CD4-positive, alpha-beta T cell (primary cell): ENCODE measurements at regions not wholly inside any gene's neighbourhood (a gene's known extent, or its start where the extent isn't known, plus 50 kb on each side); places are given as distances from the start of the nearest gene placed in this dataset.

ENCODE experiments used
- ATAC-seq: fragments of 200-7000 bp; cut with Tn5 transposase; one replicate; pipeline ENCODE4 v1.10.0; 2022; ENCODE audit warnings: mild to moderate bottlenecking; ENCODE audit not compliant: poor library complexity
- CTCF ChIA-PET: fragments of 350-600 bp; sonication (Branson Sonifier 250); formaldehyde crosslinking; loops from one replicate; lab custom pipeline; 2021; ENCODE audit warnings: antibody characterized with exemption, inconsistent platforms; lab: Charles Lee
- POLR2A ChIA-PET: fragments of 350-600 bp; sonication (Branson Sonifier 250); formaldehyde crosslinking; loops from one replicate; lab custom pipeline; 2021; ENCODE audit warnings: antibody characterized with exemption, inconsistent platforms; lab: Charles Lee
- DNase-seq, 14 experiments: peaks; one replicate each; pipeline ENCODE4 v3.0.0-alpha.2; 2013 to 2020; ENCODE audit warnings: mixed read lengths in 2 of 14
- H3K27ac ChIP-seq, 2 donors: one replicate each; pipeline versions ENCODE4 v1.5.1 to v1.7.0; 2013; ENCODE audit warnings: low read length in 2 of 2, low read depth in 1 of 2, mild to moderate bottlenecking in 1 of 2
- H3K27me3 ChIP-seq, 2 experiments: 1 replicate in 1 of 2; 2 replicates in 1 of 2; pipeline versions ENCODE4 v1.6.1 to v1.7.0; 2013; ENCODE audit warnings: low read length in 2 of 2, control low read depth in 1 of 2, mild to moderate bottlenecking in 1 of 2, moderate library complexity in 1 of 2; ENCODE audit not compliant: insufficient read depth in 2 of 2, control insufficient read depth in 1 of 2
- H3K36me3 ChIP-seq: one replicate; pipeline ENCODE4 v1.6.1; 2013; ENCODE audit warnings: low read length, control low read depth; ENCODE audit not compliant: insufficient read depth
- H3K4me1 ChIP-seq: one replicate; pipeline ENCODE4 v1.6.1; 2013; ENCODE audit warnings: low read length, control low read depth; ENCODE audit not compliant: insufficient read depth
- H3K4me3 ChIP-seq: one replicate; pipeline ENCODE4 v1.5.1; 2013; ENCODE audit warnings: mild to moderate bottlenecking, low read length, moderate library complexity
- H3K9me3 ChIP-seq, 2 experiments: 1 replicate in 1 of 2; 2 replicates in 1 of 2; pipeline versions ENCODE4 v1.6.1 to v1.7.0; 2013; ENCODE audit warnings: low read length in 2 of 2, mild to moderate bottlenecking in 2 of 2, control low read depth in 1 of 2, moderate library complexity in 1 of 2; ENCODE audit not compliant: control insufficient read depth in 1 of 2, insufficient read depth in 1 of 2
- H3K27ac Mint-ChIP-seq: one replicate; pipeline ENCODE4 v1.8.0; 2020; ENCODE audit warnings: mixed read lengths
- H3K27me3 Mint-ChIP-seq: one replicate; pipeline ENCODE4 v1.8.0; 2021; ENCODE audit warnings: mixed read lengths
- H3K36me3 Mint-ChIP-seq: one replicate; pipeline ENCODE4 v1.8.0; 2021; ENCODE audit warnings: low read depth, mixed read lengths
- H3K4me1 Mint-ChIP-seq: one replicate; pipeline ENCODE4 v1.8.0; 2021; ENCODE audit warnings: low read depth, mixed read lengths
- H3K4me3 Mint-ChIP-seq: one replicate; pipeline ENCODE4 v1.8.0; 2020; ENCODE audit warnings: mild to moderate bottlenecking, mixed read lengths
- H3K9me3 Mint-ChIP-seq: one replicate; pipeline ENCODE4 v1.8.0; 2020; ENCODE audit warnings: mixed read lengths
- intact Hi-C, 2 experiments: fragments of 100-400 bp; cut with DNase I in 1 of 2; cut with micrococcal nuclease in 1 of 2; formaldehyde crosslinking; loops; one replicate each; pipeline versions ENCODE4 v1.15.1 to v1.9.0; 2023 to 2025; cut with DNase I, micrococcal nuclease
- TF ChIP-seq, protein P1 (sequence below): fragments of 200-600 bp; IDR thresholded peaks from one replicate; pipeline ENCODE4 v1.8.0; 2022; ENCODE audit warnings: antibody characterized with exemption, mild to moderate bottlenecking

DNA sequence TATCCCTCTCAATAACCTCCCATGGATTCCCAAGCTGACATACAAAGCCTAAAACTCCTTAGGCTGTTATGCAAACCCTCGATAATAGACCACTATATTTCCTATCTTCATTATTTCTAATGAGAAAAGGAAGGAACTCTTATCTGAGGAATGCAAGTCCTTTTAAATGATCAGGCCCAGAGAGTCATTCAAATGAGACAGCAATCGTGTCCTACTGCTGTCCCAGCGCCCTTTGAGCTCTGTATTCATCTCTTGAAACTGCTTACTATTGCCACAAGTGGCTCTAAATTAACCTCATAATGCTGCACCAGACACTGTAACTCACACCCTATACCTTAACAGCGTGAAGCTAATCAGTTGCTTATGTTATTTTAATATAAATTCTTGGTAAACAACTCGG, 182.1 kb upstream of the NAMPT start:
- H3K27me3 Mint-ChIP-seq, result peaks cover 11% of the 10 kb centered on the region
- Histone ChIP-seq H3K4me1 (no peaks in the 10 kb centered on the region), H3K27ac (no peak overlapping the region), H3K9me3 (no peaks in the 10 kb centered on the region), H3K4me3 (no peak overlapping the region), H3K36me3 (no peaks in the 10 kb centered on the region), H3K27me3 (peaks cover 0 to 3% of the 10 kb centered on the region in 2 experiments)
- TF ChIP-seq, protein P1, sequence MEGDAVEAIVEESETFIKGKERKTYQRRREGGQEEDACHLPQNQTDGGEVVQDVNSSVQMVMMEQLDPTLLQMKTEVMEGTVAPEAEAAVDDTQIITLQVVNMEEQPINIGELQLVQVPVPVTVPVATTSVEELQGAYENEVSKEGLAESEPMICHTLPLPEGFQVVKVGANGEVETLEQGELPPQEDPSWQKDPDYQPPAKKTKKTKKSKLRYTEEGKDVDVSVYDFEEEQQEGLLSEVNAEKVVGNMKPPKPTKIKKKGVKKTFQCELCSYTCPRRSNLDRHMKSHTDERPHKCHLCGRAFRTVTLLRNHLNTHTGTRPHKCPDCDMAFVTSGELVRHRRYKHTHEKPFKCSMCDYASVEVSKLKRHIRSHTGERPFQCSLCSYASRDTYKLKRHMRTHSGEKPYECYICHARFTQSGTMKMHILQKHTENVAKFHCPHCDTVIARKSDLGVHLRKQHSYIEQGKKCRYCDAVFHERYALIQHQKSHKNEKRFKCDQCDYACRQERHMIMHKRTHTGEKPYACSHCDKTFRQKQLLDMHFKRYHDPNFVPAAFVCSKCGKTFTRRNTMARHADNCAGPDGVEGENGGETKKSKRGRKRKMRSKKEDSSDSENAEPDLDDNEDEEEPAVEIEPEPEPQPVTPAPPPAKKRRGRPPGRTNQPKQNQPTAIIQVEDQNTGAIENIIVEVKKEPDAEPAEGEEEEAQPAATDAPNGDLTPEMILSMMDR, result no peak
- H3K4me1 Mint-ChIP-seq, result no peaks in the 10 kb centered on the region
- CTCF ChIA-PET, result interaction anchor here (2.0 kb wide), 1 partner anchor 290 kb away, joined by 9 read pairs; no protein-coding TSS in a partner anchor
- ATAC-seq, result no peak
- H3K36me3 Mint-ChIP-seq, result no peaks in the 10 kb centered on the region
- H3K4me3 Mint-ChIP-seq, result no peak overlapping the region
- H3K27ac Mint-ChIP-seq, result no peak overlapping the region
- intact Hi-C loops, result loop anchor here in 1 of 2 experiments (10.0 kb wide), 1 partner anchor 412 kb away; no protein-coding TSS in a partner anchor
- no peaks in the 10 kb centered on the region for H3K9me3 Mint-ChIP-seq
- DNase-seq, result no peak
- POLR2A ChIA-PET, result no interaction called here

DNA sequence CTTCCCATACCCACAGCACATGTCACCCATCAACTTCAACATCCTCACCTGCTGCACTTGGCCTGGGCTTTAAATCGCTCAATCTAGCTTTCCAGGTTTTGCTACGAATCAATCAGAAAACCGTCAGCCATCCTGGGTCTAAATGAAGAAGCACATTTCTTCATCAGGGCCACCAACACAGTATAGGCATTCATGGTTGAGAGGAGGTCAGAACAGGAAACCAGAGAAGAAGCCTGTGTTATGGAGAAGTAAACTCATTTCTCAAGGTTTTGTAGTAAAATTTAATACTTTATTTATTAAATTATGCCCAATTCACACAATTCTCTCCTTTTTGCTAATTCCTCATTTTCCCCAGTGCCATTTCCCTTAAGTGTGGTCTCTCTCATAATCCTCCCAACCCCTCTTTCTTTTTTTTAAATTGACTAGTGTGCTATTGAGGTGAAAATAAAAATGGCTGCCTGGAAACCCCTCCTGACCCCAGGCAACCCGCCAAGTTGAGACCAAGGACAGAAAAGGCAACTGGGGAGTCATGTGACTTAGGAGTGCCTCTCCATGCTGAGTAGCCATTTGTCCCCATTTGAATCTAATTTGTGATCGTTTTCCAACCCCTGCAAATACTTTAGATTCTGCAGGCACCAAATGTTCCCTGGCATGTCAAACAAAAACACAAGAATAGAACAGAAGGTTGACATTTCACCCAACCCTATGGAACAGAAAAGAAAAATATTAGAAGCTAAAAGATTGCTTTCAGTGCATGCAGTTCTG, 181.1 kb upstream of the NAMPT start:
- Histone ChIP-seq H3K4me3 (no peak overlapping the region), H3K27me3 (no peaks in the 10 kb centered on the region), H3K27ac (no peak overlapping the region), H3K36me3 (no peaks in the 10 kb centered on the region), H3K9me3 (no peaks in the 10 kb centered on the region), H3K4me1 (no peaks in the 10 kb centered on the region)
- no peak for DNase-seq
- H3K36me3 Mint-ChIP-seq, result no peaks in the 10 kb centered on the region
- POLR2A ChIA-PET, result no interaction called here
- CTCF ChIA-PET, result interaction anchor here (1.2 to 2.0 kb wide), 2 partner anchors 19 to 289 kb away, joined by 3 to 9 read pairs; no protein-coding TSS in a partner anchor
- no peak overlapping the region for H3K4me3 Mint-ChIP-seq
- peaks cover 6% of the 10 kb centered on the region for H3K27me3 Mint-ChIP-seq
- H3K9me3 Mint-ChIP-seq, result no peaks in the 10 kb centered on the region
- TF ChIP-seq, protein P1, result no peak
- no peak overlapping the region for H3K27ac Mint-ChIP-seq
- no peak for ATAC-seq
- no peaks in the 10 kb centered on the region for H3K4me1 Mint-ChIP-seq
- intact Hi-C loops, result loop anchor here in 1 of 2 experiments (10.0 kb wide), 1 partner anchor 411 kb away; no protein-coding TSS in a partner anchor

DNA sequence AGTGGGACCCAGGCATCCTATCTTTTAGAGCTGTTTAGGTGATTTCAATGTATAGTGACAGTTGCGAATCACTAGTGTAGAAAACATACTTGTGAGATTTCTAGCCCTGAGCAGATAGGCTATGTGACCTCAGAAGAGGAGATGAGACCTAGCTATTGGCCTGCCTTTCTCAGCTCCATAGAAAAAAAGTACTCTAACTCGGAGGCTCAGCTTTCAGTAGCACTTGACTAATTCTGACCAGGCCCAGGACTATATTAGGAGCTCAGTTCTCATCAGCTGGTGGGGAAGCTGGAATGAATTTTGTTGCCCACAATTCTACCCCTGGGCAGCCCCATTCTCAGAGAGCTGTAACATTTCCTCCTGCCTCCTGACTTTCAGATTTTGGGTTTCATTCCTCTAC, 179.9 kb upstream of the NAMPT start:
- intact Hi-C loops, result loop anchor here in 1 of 2 experiments (10.0 kb wide), 1 partner anchor 410 kb away; no protein-coding TSS in a partner anchor
- Mint-ChIP-seq H3K4me1 (no peaks in the 10 kb centered on the region), H3K36me3 (no peaks in the 10 kb centered on the region), H3K27ac (no peak overlapping the region), H3K27me3 (peaks cover 5% of the 10 kb centered on the region), H3K9me3 (no peaks in the 10 kb centered on the region), H3K4me3 (no peak overlapping the region)
- ChIA-PET POLR2A (interaction anchor here (1.2 kb wide), 1 partner anchor 179 kb away, joined by 3 read pairs; the partner anchor contains the start of gene NAMPT), CTCF (interaction anchor here (5.1 kb wide), 1 partner anchor 287 kb away, joined by 81 read pairs; no protein-coding TSS in a partner anchor)
- Histone ChIP-seq H3K27ac (no peak overlapping the region), H3K36me3 (no peaks in the 10 kb centered on the region), H3K27me3 (no peaks in the 10 kb centered on the region), H3K4me3 (no peak overlapping the region), H3K4me1 (no peaks in the 10 kb centered on the region), H3K9me3 (no peaks in the 10 kb centered on the region)
- ATAC-seq (no peak), DNase-seq (no peak)
- TF ChIP-seq, protein P1, result no peak
